Endothelial cell of umbilical vein (primary cell): ENCODE measurements at regions not wholly inside any gene's neighbourhood (a gene's known extent, or its start where the extent isn't known, plus 50 kb on each side); places are given as distances from the start of the nearest gene placed in this dataset.

Experiments used
- BruUV-seq: library from RNA; stranded (reverse); fragments of 400-500 nt; replicated peaks from 2 replicates; lab custom pipeline; 2021; lab: Mats Ljungman, UMichigan
- CTCF ChIA-PET: fragments of 300-600, 350-600 bp; sonication (Branson Sonifier 250); formaldehyde crosslinking; loops from one replicate; lab custom pipeline; 2021; ENCODE audit warnings: antibody characterized with exemption, inconsistent platforms; lab: Charles Lee
- POLR2A ChIA-PET: fragments of 300-600, 350-600 bp; sonication (Branson Sonifier 250); formaldehyde crosslinking; loops from one replicate; lab custom pipeline; 2021; ENCODE audit warnings: antibody characterized with exemption, inconsistent platforms; lab: Charles Lee
- DNase-seq: peaks from one replicate; pipeline ENCODE4 v3.0.0-alpha.2; 2011; ENCODE audit warnings: low read depth, low spot score
- FAIRE-seq: peaks from 2 replicates; lab custom pipeline; 2011; peaks lifted over from hg19 to GRCh38; lab: Jason Lieb, UNC
- H2AFZ ChIP-seq: 2 replicates; pipeline ENCODE4 v1.6.0; 2012; ENCODE audit warnings: low read depth, low read length, control low read depth, inconsistent platforms
- H3K27ac ChIP-seq: 2 replicates; pipeline ENCODE4 v1.5.1; 2011; ENCODE audit warnings: low read depth, mild to moderate bottlenecking, control low read depth, low read length, moderate library complexity; ENCODE audit not compliant: insufficient read depth
- H3K27me3 ChIP-seq, 2 experiments: 2 replicates each; pipeline versions ENCODE4 v1.6.0 to v1.6.1; 2011; ENCODE audit warnings: low read length in 2 of 2, mixed read lengths in 1 of 2; ENCODE audit not compliant: control insufficient read depth in 2 of 2, insufficient read depth in 2 of 2
- H3K36me3 ChIP-seq, 2 experiments: 2 replicates in 1 of 2; 3 replicates in 1 of 2; pipeline ENCODE4 v1.5.1; 2011; ENCODE audit warnings: low read length in 2 of 2, mild to moderate bottlenecking in 1 of 2, moderate library complexity in 1 of 2; ENCODE audit not compliant: control insufficient read depth in 2 of 2, insufficient read depth in 2 of 2; ENCODE audit errors: extremely low read depth in 1 of 2
- H3K4me1 ChIP-seq: 3 replicates; pipeline ENCODE4 v1.5.1; 2011; ENCODE audit warnings: mild to moderate bottlenecking, low read length; ENCODE audit not compliant: control insufficient read depth, insufficient read depth; ENCODE audit errors: extremely low read depth
- H3K4me2 ChIP-seq: 2 replicates; pipeline ENCODE4 v1.6.1; 2011; ENCODE audit warnings: low read length, control low read depth, mixed read lengths; ENCODE audit not compliant: insufficient read depth
- H3K4me3 ChIP-seq, 3 experiments: fragments of 200-600 bp in 1 of 3; sonication (generic), shearing (Covaris generic) in 1 of 3; replicated peaks in 1 of 3; 2 replicates each; pipeline ENCODE4 v1.5.1; 2011 to 2016; ENCODE audit warnings: control low read depth in 3 of 3, low read length in 3 of 3, mild to moderate bottlenecking in 2 of 3, inconsistent platforms in 1 of 3, low read depth in 1 of 3, moderate library complexity in 1 of 3; ENCODE audit not compliant: insufficient read depth in 1 of 3
- H3K79me2 ChIP-seq: 2 replicates; pipeline ENCODE4 v1.6.0; 2012; ENCODE audit warnings: low read length, inconsistent platforms; ENCODE audit not compliant: control insufficient read depth, insufficient read depth
- H3K9ac ChIP-seq: replicated peaks from 2 replicates; pipeline ENCODE3; 2011; ENCODE audit warnings: low read length, control low read depth; ENCODE audit not compliant: insufficient read depth; ENCODE audit errors: extremely low read depth
- H3K9me1 ChIP-seq: replicated peaks from 3 replicates; pipeline ENCODE4 v1.6.0; 2011; ENCODE audit warnings: mild to moderate bottlenecking, low read length; ENCODE audit not compliant: control insufficient read depth, insufficient read depth; ENCODE audit errors: extremely low read depth
- H3K9me3 ChIP-seq: replicated peaks from 2 replicates; pipeline ENCODE4 v1.5.1; 2012; ENCODE audit warnings: low read length, inconsistent platforms; ENCODE audit not compliant: control insufficient read depth, insufficient read depth
- H4K20me1 ChIP-seq: replicated peaks from 2 replicates; pipeline ENCODE3; 2011; ENCODE audit warnings: mild to moderate bottlenecking, low read length; ENCODE audit not compliant: control insufficient read depth, insufficient read depth; ENCODE audit errors: extremely low read depth
- EZH2 ChIP-seq: IDR thresholded peaks from 2 replicates; pipeline ENCODE4 v1.6.1; 2012; ENCODE audit warnings: borderline replicate concordance, low read depth, mild to moderate bottlenecking, moderate library complexity, low read length, inconsistent platforms; ENCODE audit not compliant: severe bottlenecking
- GATA2 ChIP-seq: IDR thresholded peaks from 2 replicates; pipeline ENCODE4 v1.7.0; 2011; ENCODE audit warnings: low read depth, mild to moderate bottlenecking, moderate library complexity, mixed read lengths, low read length; ENCODE audit not compliant: insufficient read length, insufficient read depth
- JUN ChIP-seq: IDR thresholded peaks from 2 replicates; pipeline ENCODE4 v1.6.1; 2011; ENCODE audit warnings: borderline replicate concordance, low read depth; ENCODE audit not compliant: insufficient read length, insufficient read depth
- MAX ChIP-seq: IDR thresholded peaks from 2 replicates; pipeline ENCODE4 v1.6.1; 2011; ENCODE audit not compliant: insufficient read depth, insufficient read length
- dilution Hi-C: fragments of 300-500 bp; cut with MboI; formaldehyde crosslinking; loops from one replicate; pipeline ENCODE4 v1.15.0; 2019; ENCODE audit warnings: low sequenced_read_pairs; ENCODE audit not compliant: extremely low pct_ligation_motif_present
- intact Hi-C: fragments of 100-400 bp; cut with micrococcal nuclease; formaldehyde crosslinking; loops from one replicate; pipeline ENCODE4 v1.10.0; 2022

- no peak overlapping the region for H3K4me3 ChIP-seq
- TF ChIP-seq MAX, result no peak
- no peaks in the 10 kb centered on the region for H3K36me3 ChIP-seq
- BruUV-seq, result no TSS peak
- POLR2A ChIA-PET, result no interaction called here
- no peaks in the 10 kb centered on the region for H3K79me2 ChIP-seq
- DNase-seq (no peak), FAIRE-seq (no peak)
- H3K4me1 ChIP-seq, result no peaks in the 10 kb centered on the region
- no peaks in the 10 kb centered on the region for H3K9me1 ChIP-seq
- CTCF ChIA-PET, result no interaction called here
- dilution Hi-C loops, result no loop called here
- no peak overlapping the region for H2AFZ ChIP-seq
- H3K9ac ChIP-seq, result no peak overlapping the region
- no peaks in the 10 kb centered on the region for H4K20me1 ChIP-seq
- H3K27ac ChIP-seq, result no peak overlapping the region
- no peak overlapping the region for H3K4me2 ChIP-seq
- intact Hi-C loops, result no loop called here
- H3K9me3 ChIP-seq, result no peaks in the 10 kb centered on the region
- no peaks in the 10 kb centered on the region for H3K27me3 ChIP-seq
Measured at GRCh38 chr6:147088861-147089260, 115.4 kb upstream of the STXBP5 start.

GRCh38 chr6:147095316-147095715 is 108.9 kb upstream of the STXBP5 start:
- H3K4me1 ChIP-seq, result peaks cover 3% of the 10 kb centered on the region
- no TSS peak for BruUV-seq
- no peaks in the 10 kb centered on the region for H4K20me1 ChIP-seq
- ChIA-PET POLR2A (no interaction called here), CTCF (no interaction called here)
- TF ChIP-seq GATA2 (no peak), MAX (no peak), JUN (no peak), EZH2 (no peak)
- FAIRE-seq (no peak), DNase-seq (no peak)
- H3K9ac ChIP-seq, result no peak overlapping the region
- H2AFZ ChIP-seq, result no peak overlapping the region
- H3K4me2 ChIP-seq, result no peak overlapping the region
- no peaks in the 10 kb centered on the region for H3K36me3 ChIP-seq
- no peaks in the 10 kb centered on the region for H3K9me1 ChIP-seq
- H3K27me3 ChIP-seq, result no peaks in the 10 kb centered on the region
- no peaks in the 10 kb centered on the region for H3K9me3 ChIP-seq
- dilution Hi-C loops (no loop called here), intact Hi-C loops (no loop called here)
- H3K79me2 ChIP-seq, result no peaks in the 10 kb centered on the region
- H3K27ac ChIP-seq, result no peak overlapping the region
- no peak overlapping the region for H3K4me3 ChIP-seq
